CD4-positive, alpha-beta T cell treated with Interleukin-4 for 1 hour (primary cell): ENCODE measurements at regions not wholly inside any gene's neighbourhood (a gene's known extent, or its start where the extent isn't known, plus 50 kb on each side); places are given as distances from the start of the nearest gene placed in this dataset.
"Not testable (repeated sequence)": the region's sequence is repeated elsewhere in the genome, so short reads cannot be mapped to it uniquely, and the experiment has no call there.

Source experiments
- DNase-seq, 2 donors: peaks; one replicate each; pipeline ENCODE4 v3.0.0-alpha.2; 2020 to 2022

DNA sequence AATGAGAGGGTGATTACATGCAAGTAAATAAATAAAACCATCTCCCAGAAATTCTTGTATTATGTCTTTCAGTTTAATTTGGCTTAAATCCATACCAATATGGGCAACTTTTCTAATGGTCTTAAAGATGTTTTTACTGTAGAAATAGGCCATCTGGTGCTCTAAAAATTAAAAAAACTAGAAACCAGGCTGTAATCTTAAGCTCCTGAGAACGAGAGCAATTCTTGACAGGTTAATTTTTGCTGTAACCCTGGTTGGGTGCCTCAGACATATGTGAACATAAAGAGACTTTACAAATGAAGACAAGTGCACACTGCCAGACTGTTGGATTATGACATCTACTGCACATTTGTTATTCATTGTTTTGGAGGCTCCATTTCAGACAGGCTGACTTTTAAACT lies 246.8 kb upstream of the DAB2 start:
- no peak for DNase-seq

DNA sequence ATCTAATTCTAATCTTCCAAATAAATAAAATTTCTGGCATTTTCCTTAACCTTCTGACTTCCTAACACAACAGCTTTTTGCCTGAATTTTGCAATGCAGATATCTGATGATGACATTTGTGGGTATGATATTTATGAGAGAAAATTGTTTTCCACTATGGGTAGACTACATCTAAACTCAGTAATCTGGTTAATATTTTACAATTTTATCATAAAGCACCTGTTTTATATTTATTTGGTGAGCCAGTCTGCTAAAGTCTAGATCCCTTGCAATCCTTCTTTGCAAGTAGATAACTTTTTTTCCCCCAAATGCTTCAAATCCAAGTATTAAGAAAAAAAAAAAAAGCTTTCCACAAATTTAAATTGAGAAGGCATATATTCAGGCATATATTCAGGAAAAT lies 246.2 kb upstream of the DAB2 start:
- DNase-seq = no peak

- no peak for DNase-seq
These were observed 245.6 kb upstream of the DAB2 start for GRCh38 chr5:39670391-39670790.

GRCh38 chr5:39668980-39669379 lies 244.2 kb upstream of the DAB2 start:
- DNase-seq = no peak

- no peak for DNase-seq
These were observed 240.5 kb upstream of the DAB2 start for GRCh38 chr5:39665328-39665727.

DNA sequence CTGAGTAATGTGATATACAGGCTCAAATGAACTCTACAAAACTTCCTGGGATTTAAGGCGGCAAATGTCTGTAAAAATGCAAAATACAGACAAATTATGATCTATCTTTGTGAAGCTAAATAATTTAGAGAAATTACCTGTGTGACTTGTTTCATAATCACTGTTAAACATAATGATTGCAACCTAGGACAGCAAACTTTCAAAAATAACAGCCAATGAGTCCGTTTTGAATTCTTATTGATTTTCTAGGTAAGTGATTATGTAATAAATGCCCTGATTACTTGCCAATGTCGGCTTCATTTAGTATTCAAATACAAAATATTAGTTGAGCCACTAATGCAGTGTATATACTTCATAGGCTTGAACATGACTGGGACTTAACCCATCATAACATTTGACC lies 238.2 kb upstream of the DAB2 start:
- DNase-seq = no peak

GRCh38 chr5:39661026-39661779 lies 236.4 kb upstream of the DAB2 start:
- DNase-seq = no peak

DNA sequence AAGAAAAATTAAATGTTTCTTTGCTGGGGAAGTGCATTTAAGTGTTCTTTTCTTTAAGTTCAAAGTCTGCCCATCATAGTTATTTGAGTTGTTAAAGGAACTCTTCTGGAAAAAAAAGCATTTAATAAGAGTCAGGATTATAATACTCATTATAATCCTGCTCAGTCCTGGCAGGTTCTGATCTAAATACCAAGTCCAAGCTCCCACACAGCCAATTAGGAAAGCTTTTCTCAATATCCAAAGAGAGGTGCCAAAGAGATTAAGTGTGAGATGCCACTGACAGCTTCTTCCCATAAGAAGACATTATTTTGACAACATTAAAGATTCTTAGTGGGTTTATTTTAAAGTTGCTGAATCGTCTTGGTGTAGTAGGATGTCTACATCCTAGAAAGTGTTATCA lies 235.2 kb upstream of the DAB2 start:
- DNase-seq = no peak

DNA sequence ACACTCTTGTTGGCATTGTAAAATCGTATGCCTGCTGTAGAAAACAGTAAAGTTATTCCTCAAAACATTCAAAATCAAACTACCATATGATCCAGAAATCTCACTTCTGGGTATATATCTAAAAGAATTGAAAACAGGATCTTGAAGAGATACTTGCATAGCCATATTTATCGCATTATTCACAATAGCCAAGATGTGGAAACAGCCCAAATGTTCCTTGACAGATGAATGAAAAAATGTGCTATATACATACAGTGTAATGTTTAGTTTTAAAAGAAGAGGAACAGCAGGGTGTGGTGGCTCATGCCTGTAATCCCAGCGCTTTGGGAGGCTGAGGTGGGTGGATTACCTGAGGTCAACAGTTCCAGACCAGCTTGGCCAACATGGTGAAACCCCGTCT lies 234.1 kb upstream of the DAB2 start:
- no peak for DNase-seq

GRCh38 chr5:39657943-39658342 lies 233.2 kb upstream of the DAB2 start:
- DNase-seq = no peak

GRCh38 chr5:39656600-39656999 lies 231.8 kb upstream of the DAB2 start:
- DNase-seq = no peak

- DNase-seq = no peak
These were observed 229.9 kb upstream of the DAB2 start for GRCh38 chr5:39654715-39655114.

- not testable (repeated sequence) for DNase-seq
These were observed 227.7 kb upstream of the DAB2 start for GRCh38 chr5:39652481-39652880.

GRCh38 chr5:39652036-39652435 lies 227.3 kb upstream of the DAB2 start:
- DNase-seq = no peak

DNA sequence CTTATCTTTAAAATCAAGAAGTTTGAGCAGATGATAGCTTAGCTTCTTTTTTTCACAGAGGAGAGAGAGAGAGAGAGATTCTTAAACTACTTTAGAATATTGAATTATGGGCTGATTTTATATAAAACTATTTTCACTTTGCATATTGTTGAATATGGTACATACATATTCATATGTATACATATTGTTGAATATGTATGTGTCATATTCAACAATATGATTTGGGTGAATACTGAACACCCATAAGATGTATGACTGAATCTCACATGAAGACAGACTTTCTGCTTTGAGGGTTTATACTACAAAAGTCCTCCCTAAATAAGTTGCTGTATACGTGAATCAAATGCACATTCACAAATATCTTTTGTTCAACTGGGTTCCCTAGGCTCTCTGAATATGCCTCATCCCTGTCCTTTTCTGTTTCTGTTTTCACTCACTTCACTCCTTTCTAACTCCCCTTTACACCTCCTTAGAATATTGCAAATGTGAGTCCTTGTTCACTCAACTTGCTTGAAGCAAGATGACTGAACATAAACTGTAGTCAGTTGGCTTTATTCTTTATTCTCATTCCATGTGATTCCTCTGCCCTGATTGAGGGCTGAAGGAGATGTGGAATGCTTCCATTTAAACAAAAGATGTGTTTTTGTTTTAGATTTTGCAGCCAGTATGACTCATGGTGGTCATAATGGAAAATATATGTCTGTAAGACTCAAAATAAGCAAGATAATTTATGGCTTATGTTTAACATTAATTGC lies 225.4 kb upstream of the DAB2 start:
- DNase-seq = no peak

- no peak for DNase-seq
These were observed 224.1 kb upstream of the DAB2 start for GRCh38 chr5:39648848-39649227.

GRCh38 chr5:39648085-39648847 lies 223.5 kb upstream of the DAB2 start:
- DNase-seq = no peak

DNA sequence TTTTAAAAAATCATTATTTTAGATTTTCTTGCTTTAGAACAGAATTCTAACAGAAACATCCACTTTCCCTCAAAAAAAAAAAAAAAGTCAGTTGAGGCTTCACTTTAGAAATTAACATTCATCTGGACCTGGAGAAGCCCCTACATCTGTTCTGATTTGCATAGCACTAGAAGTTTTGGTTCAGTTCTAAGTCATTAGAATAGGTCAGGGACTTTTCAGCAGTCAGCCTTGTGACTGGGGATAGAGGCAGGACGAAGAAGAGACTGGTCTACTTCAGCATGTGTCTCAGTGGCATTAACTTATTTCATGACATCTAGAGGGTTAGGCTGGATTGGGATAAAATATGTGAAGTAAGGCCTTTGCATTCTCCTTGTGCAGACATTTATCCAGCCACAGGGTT lies 215.8 kb upstream of the DAB2 start:
- no peak for DNase-seq

DNA sequence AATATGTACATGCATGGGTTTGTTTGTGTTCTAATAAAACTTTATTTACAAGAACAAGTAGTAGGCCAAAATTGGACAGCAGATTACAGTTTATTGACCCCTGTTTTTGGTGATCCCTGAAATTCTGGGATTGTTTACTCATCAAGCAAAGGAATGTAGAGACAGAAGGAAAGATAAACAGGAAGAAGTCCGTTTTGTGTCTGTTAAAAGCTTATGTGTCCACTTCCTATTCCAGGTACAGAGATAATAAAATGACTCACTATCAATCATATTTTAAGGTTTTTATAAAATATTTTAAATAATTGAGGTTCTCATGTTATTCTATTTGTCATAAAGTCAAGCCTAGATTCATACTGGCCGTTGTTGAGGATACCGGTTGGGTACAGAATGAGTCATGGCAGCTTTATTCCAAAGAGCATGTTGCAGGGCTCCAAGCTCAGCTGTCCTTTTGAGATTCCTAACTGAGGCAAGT lies 214.9 kb upstream of the DAB2 start:
- no peak for DNase-seq

- no peak for DNase-seq
These were observed 214.0 kb upstream of the DAB2 start for GRCh38 chr5:39638813-39639212.

- DNase-seq = no peak
These were observed 208.3 kb upstream of the DAB2 start for GRCh38 chr5:39633057-39633456.

- DNase-seq = no peak
These were observed 207.2 kb upstream of the DAB2 start for GRCh38 chr5:39631958-39632357.

- no peak for DNase-seq
These were observed 205.2 kb upstream of the DAB2 start for GRCh38 chr5:39629946-39630345.

GRCh38 chr5:39628348-39628747 lies 203.6 kb upstream of the DAB2 start:
- no peak for DNase-seq
